Suprapubic skin (tissue), 3 donors: ENCODE measurements at regions not wholly inside any gene's neighbourhood (a gene's known extent, or its start where the extent isn't known, plus 50 kb on each side); places are given as distances from the start of the nearest gene placed in this dataset.

Source experiments
- CTCF ChIP-seq, 2 donors: fragments of 200-600 bp in 1 of 2; fragments of 450-650 bp in 1 of 2; sonication (generic) in 1 of 2; IDR thresholded peaks; one replicate each; pipeline ENCODE4 v1.5.1; 2016 to 2019; ENCODE audit warnings: antibody characterized with exemption in 2 of 2, mild to moderate bottlenecking in 1 of 2, moderate library complexity in 1 of 2
- POLR2A ChIP-seq, 2 donors: fragments of 450-650 bp; IDR thresholded peaks; one replicate each; pipeline ENCODE4 v1.6.1; 2017; ENCODE audit warnings: antibody characterized with exemption in 2 of 2, mild to moderate bottlenecking in 2 of 2, moderate library complexity in 2 of 2

GRCh38 chr1:69292833-69293232, 274.9 kb upstream of the LRRC7 start:
- no peak for TF ChIP-seq CTCF (IDR thresholded peaks at IDR 0.05)
- no peak for TF ChIP-seq POLR2A (IDR thresholded peaks at IDR 0.05)
